HepG2 (cell line): ENCODE measurements at regions not wholly inside any gene's neighbourhood (a gene's known extent, or its start where the extent isn't known, plus 50 kb on each side); places are given as distances from the start of the nearest gene placed in this dataset.

Experiments used
- ATAC-seq: fragments of 200-7000 bp; cut with Tn5 transposase; 3 replicates; pipeline ENCODE4 v1.9.1; 2020; ENCODE audit warnings: mild to moderate bottlenecking, moderate library complexity
- BruUV-seq: library from RNA; stranded (reverse); fragments of 400-500 nt; replicated peaks from 2 replicates; lab custom pipeline; 2021; lab: Mats Ljungman, UMichigan
- CTCF ChIA-PET: fragments of 300-600 bp; formaldehyde crosslinking; extraction: SDS; loops from one replicate; lab custom pipeline; 2021; ENCODE audit warnings: low total read pairs, inconsistent platforms, low intra/inter-chr PET ratio; lab: Yijun Ruan, JAX
- POLR2A ChIA-PET: fragments of 350-600 bp; sonication (Branson Sonifier 250); formaldehyde crosslinking; loops from one replicate; lab custom pipeline; 2020; ENCODE audit warnings: antibody characterized with exemption, inconsistent platforms; lab: Yijun Ruan, JAX
- DNase-seq: peaks from one replicate; pipeline ENCODE4 v3.0.0-alpha.2; 2015; ENCODE audit warnings: low spot score
- FAIRE-seq: peaks from 3 replicates; lab custom pipeline; 2011; peaks lifted over from hg19 to GRCh38; lab: Jason Lieb, UNC
- H2AFZ ChIP-seq: one replicate; pipeline ENCODE4 v1.6.1; 2011; ENCODE audit warnings: low read length, inconsistent platforms
- H3K27ac ChIP-seq: fragments of 300-600 bp; 3 replicates; pipeline ENCODE4 v1.8.0; 2011; ENCODE audit warnings: mixed run types, mild to moderate bottlenecking, mixed read lengths, low read length, inconsistent platforms; ENCODE audit not compliant: insufficient read depth; ENCODE audit errors: extremely low read length
- H3K27me3 ChIP-seq, 2 experiments: fragments of 200-600 bp in 1 of 2; 2 replicates in 1 of 2; 3 replicates in 1 of 2; pipeline versions ENCODE4 v1.6.0 to v1.8.0; 2011; ENCODE audit warnings: low read length in 2 of 2, mild to moderate bottlenecking in 2 of 2, moderate library complexity in 2 of 2, inconsistent platforms in 1 of 2; ENCODE audit not compliant: insufficient read depth in 2 of 2, control insufficient read depth in 1 of 2
- H3K36me3 ChIP-seq, 2 experiments: fragments of 200-600 bp in 1 of 2; replicated peaks in 1 of 2; 2 replicates in 1 of 2; 3 replicates in 1 of 2; pipeline versions ENCODE4 v1.5.1 to v1.8.0; 2011; ENCODE audit warnings: low read length in 2 of 2, inconsistent platforms in 1 of 2; ENCODE audit not compliant: insufficient read depth in 2 of 2, control insufficient read depth in 1 of 2
- H3K4me1 ChIP-seq: 2 replicates; pipeline ENCODE4 v1.5.1; 2012; ENCODE audit warnings: low read length, inconsistent platforms; ENCODE audit not compliant: insufficient read depth
- H3K4me2 ChIP-seq: 2 replicates; pipeline ENCODE4 v1.6.0; 2011; ENCODE audit warnings: low read depth, low read length, inconsistent platforms
- H3K4me3 ChIP-seq, 3 experiments: fragments of 200-600 bp in 1 of 3; sonication (generic), shearing (Covaris generic) in 1 of 3; replicated peaks in 1 of 3; 2 replicates each; pipeline ENCODE4 v1.5.1; 2011 to 2016; ENCODE audit warnings: low read length in 3 of 3, inconsistent platforms in 2 of 3, low read depth in 2 of 3, mild to moderate bottlenecking in 2 of 3, control low read depth in 1 of 3, mixed read lengths in 1 of 3; ENCODE audit not compliant: insufficient read depth in 1 of 3
- H3K79me2 ChIP-seq: one replicate; pipeline ENCODE4 v1.6.1; 2011; ENCODE audit warnings: low read length, inconsistent platforms; ENCODE audit not compliant: insufficient read depth
- H3K9ac ChIP-seq: 2 replicates; pipeline ENCODE4 v1.6.0; 2011; ENCODE audit warnings: mild to moderate bottlenecking, low read depth, low read length, inconsistent platforms; ENCODE audit not compliant: insufficient read depth
- H3K9me3 ChIP-seq: 2 replicates; pipeline ENCODE4 v1.5.1; 2012; ENCODE audit warnings: mild to moderate bottlenecking, low read length
- H4K20me1 ChIP-seq: 2 replicates; pipeline ENCODE4 v1.6.0; 2011; ENCODE audit warnings: inconsistent platforms, mild to moderate bottlenecking, low read length, moderate library complexity; ENCODE audit not compliant: insufficient read depth
- AHR ChIP-seq: IDR thresholded peaks from 2 replicates; pipeline ENCODE4 v1.6.1; 2018; ENCODE audit warnings: missing genetic modification reagents, missing compliant biosample characterization
- ATM ChIP-seq: fragments of 450-650 bp; IDR thresholded peaks from 2 replicates; pipeline ENCODE4 v1.7.1; 2017; ENCODE audit warnings: mild to moderate bottlenecking, borderline replicate concordance
- CHD4 ChIP-seq: fragments of 200-600 bp; sonication (generic); IDR thresholded peaks from 2 replicates; pipeline ENCODE4 v1.7.0; 2017; ENCODE audit warnings: mild to moderate bottlenecking, low read length, borderline replicate concordance
- EZH2 ChIP-seq: conservative IDR thresholded peaks from 2 replicates; pipeline ENCODE4 v1.6.1; 2012; ENCODE audit warnings: mild to moderate bottlenecking, low read depth, low read length, moderate library complexity
- FOXO1 ChIP-seq: sonication (generic); formaldehyde crosslinking; IDR thresholded peaks from 2 replicates; pipeline ENCODE4 v1.4.0; 2020; ENCODE audit warnings: missing genetic modification reagents
- HOXD1 ChIP-seq: sonication (generic); formaldehyde crosslinking; IDR thresholded peaks from 2 replicates; pipeline ENCODE4 v1.5.0; 2020; ENCODE audit warnings: missing genetic modification reagents
- JUN ChIP-seq: sonication (generic); formaldehyde crosslinking; IDR thresholded peaks from 2 replicates; pipeline ENCODE4 v1.4.0; 2020; ENCODE audit warnings: mild to moderate bottlenecking, missing genetic modification reagents
- PAX8 ChIP-seq: sonication (generic); formaldehyde crosslinking; IDR thresholded peaks from 2 replicates; pipeline ENCODE4 v1.8.0; 2022; ENCODE audit warnings: mild to moderate bottlenecking, missing genetic modification reagents, borderline replicate concordance
- ZNF772 ChIP-seq: sonication (generic); formaldehyde crosslinking; IDR thresholded peaks from 2 replicates; pipeline ENCODE4 v1.5.0; 2020; ENCODE audit warnings: mild to moderate bottlenecking, missing genetic modification reagents
- WGBS: methylation state at CpG from one replicate; pipeline ENCODE4 v1.1.6; 2017; ENCODE audit warnings: low lambda C conversion rate; 5-methylcytosine and 5-hydroxymethylcytosine counted together
- in situ Hi-C: cut with HindIII; loops from 2 replicates; pipeline ENCODE4 v1.10.0; 2017; ENCODE audit warnings: low pct_unique_long_range_greater_than_20kb; ENCODE audit not compliant: extremely low pct_ligation_motif_present
- intact Hi-C: fragments of 100-400 bp; cut with micrococcal nuclease; formaldehyde crosslinking; loops from one replicate; pipeline ENCODE4 v1.10.0; 2022; ENCODE audit not compliant: unreplicated experiment
- TF ChIP-seq, protein P1 (sequence below): sonication (generic); formaldehyde crosslinking; IDR thresholded peaks from 2 replicates; pipeline ENCODE4 v1.4.0; 2020; ENCODE audit warnings: missing genetic modification reagents
- TF ChIP-seq, protein P2 (sequence below): sonication (generic); formaldehyde crosslinking; IDR thresholded peaks from 2 replicates; pipeline ENCODE4 v1.4.0; 2020; ENCODE audit warnings: missing genetic modification reagents

DNA sequence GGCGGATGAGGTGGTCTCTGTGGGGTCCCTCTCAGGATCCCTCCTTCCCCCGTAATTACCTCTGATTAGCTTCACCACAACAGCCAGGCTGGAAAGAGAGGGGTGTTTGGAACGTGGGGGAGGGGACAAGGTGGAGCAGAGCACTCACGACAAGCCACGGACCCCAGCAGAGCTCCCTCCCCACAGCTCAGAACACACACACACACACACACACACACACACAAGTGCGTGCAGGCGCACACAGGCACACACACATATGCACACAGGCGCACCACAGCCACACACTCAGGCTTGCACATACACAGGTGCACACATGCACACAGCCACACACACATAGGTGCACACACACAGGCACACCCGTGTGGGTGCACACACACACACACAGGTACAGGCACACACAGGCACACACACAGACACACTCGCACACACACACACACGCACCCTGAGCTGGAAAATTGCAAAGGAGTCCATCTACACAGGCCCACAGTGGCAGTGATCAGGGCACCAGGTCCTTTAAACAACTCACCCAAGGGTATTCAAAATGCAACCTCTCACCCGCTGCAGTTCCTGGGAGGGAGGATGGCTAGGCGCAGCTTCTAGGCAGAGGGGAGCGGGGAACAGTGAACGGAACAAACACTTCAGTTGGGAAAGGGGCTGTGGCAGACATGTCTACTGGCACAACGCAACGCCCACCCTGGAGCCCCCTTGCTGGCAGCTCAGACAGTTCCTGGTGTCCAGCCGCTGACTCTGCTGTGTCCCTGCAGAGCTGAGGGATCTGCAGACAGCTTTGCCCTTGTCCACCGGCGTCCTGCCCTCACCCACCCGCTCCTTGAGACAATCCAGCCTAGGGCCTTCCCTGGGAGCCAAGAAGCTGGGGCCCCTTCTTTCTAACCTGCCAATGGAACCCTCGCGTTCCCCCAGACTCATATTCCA, 59.9 kb upstream of the DLX4 start:
- TF ChIP-seq EZH2 (peak; percentile 35; the same call in 1 of the 2 replicates), CHD4 (no peak), ATM (no peak)
- Histone ChIP-seq H4K20me1 (no peaks in the 10 kb centered on the region), H3K27me3 (peaks cover 11 to 87% of the 10 kb centered on the region in 2 experiments; a peak in 4 of 5 replicates), H3K4me3 (no peak overlapping the region), H3K9ac (no peak overlapping the region), H3K9me3 (no peaks in the 10 kb centered on the region), H3K36me3 (no peaks in the 10 kb centered on the region), H2AFZ (no peak overlapping the region), H3K27ac (no peak overlapping the region), H3K79me2 (no peaks in the 10 kb centered on the region), H3K4me2 (no peak overlapping the region), H3K4me1 (no peaks in the 10 kb centered on the region)
- DNase-seq: no peak
- ChIA-PET POLR2A (no interaction called here), CTCF (no interaction called here)
- WGBS: 41% methylated on average over 11 of the region's 23 CpGs
- intact Hi-C loops: no loop called here
- BruUV-seq: no TSS peak
- peak; percentile 6; the same call in 1 of the 3 replicates for ATAC-seq
- FAIRE-seq: no peak
- in situ Hi-C loops: loop anchor here (5.0 kb wide), 1 partner anchor 33 kb away; no protein-coding TSS in a partner anchor

DNA sequence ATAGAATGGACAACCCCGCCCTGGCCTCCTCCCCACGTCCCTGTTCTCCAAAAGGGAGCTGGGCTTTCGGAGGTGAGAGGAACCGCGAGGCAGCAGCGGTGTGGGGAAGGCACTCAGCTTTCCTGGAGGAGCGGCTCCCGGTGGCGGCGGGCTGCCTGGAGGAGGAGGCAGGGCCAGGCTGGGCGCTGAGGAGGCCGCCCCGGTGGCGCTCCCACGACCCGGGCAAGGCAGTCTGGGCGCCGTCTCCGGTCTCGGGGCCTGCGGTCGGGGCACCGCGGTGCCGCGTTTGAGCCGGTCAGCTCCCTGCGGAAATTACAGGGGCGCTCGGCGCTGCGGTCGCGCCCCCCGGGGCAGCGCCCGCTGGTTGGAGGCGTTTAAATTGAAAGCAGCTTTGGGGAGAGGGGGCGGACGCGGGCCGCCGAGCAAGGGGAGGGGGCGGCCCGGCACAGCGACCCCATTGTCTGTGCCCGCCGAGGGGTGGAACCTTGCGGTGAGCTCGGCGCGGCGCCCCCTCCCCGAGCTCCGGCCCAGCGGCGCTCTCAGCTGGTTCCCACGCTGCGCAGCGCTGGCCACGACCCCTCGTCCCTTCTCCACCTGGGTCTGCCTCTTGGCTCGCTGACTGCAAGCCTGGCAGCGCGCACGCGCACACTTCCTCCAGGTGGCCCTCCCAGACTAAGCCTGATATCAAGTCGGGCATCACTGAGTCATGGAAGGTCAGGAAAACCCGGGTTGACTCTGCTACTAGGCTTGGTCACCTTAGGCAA, 58.7 kb upstream of the DLX4 start:
- FAIRE-seq (no peak), DNase-seq (no peak), ATAC-seq (no peak)
- in situ Hi-C loops: no loop called here
- no peak overlapping the region for H3K27ac ChIP-seq
- H3K4me2 ChIP-seq: no peak overlapping the region
- H3K36me3 ChIP-seq: no peaks in the 10 kb centered on the region
- H3K9ac ChIP-seq: no peak overlapping the region
- ChIA-PET CTCF (no interaction called here), POLR2A (no interaction called here)
- no peaks in the 10 kb centered on the region for H3K9me3 ChIP-seq
- H4K20me1 ChIP-seq: no peaks in the 10 kb centered on the region
- intact Hi-C loops: no loop called here
- BruUV-seq: no TSS peak
- H3K4me3 ChIP-seq: no peak overlapping the region; a peak in 1 of 6 replicates
- peaks cover 9 to 87% of the 10 kb centered on the region in 2 experiments; a peak in 4 of 5 replicates for H3K27me3 ChIP-seq
- 36% methylated on average over 33 of the region's 69 CpGs for WGBS
- no peaks in the 10 kb centered on the region for H3K79me2 ChIP-seq
- no peak overlapping the region for H2AFZ ChIP-seq
- no peaks in the 10 kb centered on the region for H3K4me1 ChIP-seq
- TF ChIP-seq ZNF772 (CRISPR knock-in tag): no peak
- TF ChIP-seq PAX8 (CRISPR knock-in tag): no peak
- TF ChIP-seq FOXO1 (CRISPR knock-in tag): no peak
- no peak for TF ChIP-seq AHR
- TF ChIP-seq, protein P1, sequence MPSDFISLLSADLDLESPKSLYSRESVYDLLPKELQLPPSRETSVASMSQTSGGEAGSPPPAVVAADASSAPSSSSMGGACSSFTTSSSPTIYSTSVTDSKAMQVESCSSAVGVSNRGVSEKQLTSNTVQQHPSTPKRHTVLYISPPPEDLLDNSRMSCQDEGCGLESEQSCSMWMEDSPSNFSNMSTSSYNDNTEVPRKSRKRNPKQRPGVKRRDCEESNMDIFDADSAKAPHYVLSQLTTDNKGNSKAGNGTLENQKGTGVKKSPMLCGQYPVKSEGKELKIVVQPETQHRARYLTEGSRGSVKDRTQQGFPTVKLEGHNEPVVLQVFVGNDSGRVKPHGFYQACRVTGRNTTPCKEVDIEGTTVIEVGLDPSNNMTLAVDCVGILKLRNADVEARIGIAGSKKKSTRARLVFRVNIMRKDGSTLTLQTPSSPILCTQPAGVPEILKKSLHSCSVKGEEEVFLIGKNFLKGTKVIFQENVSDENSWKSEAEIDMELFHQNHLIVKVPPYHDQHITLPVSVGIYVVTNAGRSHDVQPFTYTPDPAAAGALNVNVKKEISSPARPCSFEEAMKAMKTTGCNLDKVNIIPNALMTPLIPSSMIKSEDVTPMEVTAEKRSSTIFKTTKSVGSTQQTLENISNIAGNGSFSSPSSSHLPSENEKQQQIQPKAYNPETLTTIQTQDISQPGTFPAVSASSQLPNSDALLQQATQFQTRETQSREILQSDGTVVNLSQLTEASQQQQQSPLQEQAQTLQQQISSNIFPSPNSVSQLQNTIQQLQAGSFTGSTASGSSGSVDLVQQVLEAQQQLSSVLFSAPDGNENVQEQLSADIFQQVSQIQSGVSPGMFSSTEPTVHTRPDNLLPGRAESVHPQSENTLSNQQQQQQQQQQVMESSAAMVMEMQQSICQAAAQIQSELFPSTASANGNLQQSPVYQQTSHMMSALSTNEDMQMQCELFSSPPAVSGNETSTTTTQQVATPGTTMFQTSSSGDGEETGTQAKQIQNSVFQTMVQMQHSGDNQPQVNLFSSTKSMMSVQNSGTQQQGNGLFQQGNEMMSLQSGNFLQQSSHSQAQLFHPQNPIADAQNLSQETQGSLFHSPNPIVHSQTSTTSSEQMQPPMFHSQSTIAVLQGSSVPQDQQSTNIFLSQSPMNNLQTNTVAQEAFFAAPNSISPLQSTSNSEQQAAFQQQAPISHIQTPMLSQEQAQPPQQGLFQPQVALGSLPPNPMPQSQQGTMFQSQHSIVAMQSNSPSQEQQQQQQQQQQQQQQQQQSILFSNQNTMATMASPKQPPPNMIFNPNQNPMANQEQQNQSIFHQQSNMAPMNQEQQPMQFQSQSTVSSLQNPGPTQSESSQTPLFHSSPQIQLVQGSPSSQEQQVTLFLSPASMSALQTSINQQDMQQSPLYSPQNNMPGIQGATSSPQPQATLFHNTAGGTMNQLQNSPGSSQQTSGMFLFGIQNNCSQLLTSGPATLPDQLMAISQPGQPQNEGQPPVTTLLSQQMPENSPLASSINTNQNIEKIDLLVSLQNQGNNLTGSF (CRISPR knock-in tag): no peak
- no peak for TF ChIP-seq JUN (CRISPR knock-in tag)
- no peak for TF ChIP-seq HOXD1 (CRISPR knock-in tag)
- TF ChIP-seq, protein P2, sequence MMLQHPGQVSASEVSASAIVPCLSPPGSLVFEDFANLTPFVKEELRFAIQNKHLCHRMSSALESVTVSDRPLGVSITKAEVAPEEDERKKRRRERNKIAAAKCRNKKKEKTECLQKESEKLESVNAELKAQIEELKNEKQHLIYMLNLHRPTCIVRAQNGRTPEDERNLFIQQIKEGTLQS (CRISPR knock-in tag): no peak
